ENCODE measurements at regions not wholly inside any gene's neighbourhood (a gene's known extent, or its start where the extent isn't known, plus 50 kb on each side); places are given as distances from the start of the nearest gene placed in this dataset.

DNA sequence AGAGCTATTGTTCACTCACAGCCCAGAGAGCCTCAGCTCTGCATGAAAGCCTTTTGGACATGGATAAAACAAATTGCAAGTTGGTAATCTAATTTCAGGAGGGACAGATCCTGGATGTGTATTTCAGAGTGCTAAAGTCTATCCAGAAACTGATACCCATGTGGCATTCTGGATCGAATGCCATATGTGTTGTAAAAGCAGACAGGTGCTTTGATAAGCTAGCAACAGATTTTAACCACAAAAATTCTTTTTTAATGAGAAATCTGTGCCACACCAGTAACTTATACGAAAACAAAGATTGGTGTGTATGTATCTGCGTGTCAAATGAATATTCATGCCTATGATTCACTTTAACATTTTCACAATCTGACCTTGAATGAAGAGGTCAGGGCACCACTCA is 936.6 kb upstream of the MAP3K7 start:
- WGBS, 3 donors: 35 to 55% (median 37%) methylated on average over 3 of the region's 3 CpGs
- no peak overlapping the region for H3K4me3 ChIP-seq
- H3K27me3 ChIP-seq (ENCODE audit: insufficient read depth in 3 of 3, low read length in 2 of 3): no peaks in the 10 kb centered on the region
- H3K27ac ChIP-seq: no peak overlapping the region
- DNase-seq (no peak), ATAC-seq (no peak)
- intact Hi-C loops (cut with DNase I): no loop called here
- no peaks in the 10 kb centered on the region for H3K36me3 ChIP-seq (ENCODE audit: insufficient read depth in 1 of 2, low read depth in 1 of 2)
- H3K4me1 ChIP-seq: no peaks in the 10 kb centered on the region
- TF ChIP-seq, protein P1, sequence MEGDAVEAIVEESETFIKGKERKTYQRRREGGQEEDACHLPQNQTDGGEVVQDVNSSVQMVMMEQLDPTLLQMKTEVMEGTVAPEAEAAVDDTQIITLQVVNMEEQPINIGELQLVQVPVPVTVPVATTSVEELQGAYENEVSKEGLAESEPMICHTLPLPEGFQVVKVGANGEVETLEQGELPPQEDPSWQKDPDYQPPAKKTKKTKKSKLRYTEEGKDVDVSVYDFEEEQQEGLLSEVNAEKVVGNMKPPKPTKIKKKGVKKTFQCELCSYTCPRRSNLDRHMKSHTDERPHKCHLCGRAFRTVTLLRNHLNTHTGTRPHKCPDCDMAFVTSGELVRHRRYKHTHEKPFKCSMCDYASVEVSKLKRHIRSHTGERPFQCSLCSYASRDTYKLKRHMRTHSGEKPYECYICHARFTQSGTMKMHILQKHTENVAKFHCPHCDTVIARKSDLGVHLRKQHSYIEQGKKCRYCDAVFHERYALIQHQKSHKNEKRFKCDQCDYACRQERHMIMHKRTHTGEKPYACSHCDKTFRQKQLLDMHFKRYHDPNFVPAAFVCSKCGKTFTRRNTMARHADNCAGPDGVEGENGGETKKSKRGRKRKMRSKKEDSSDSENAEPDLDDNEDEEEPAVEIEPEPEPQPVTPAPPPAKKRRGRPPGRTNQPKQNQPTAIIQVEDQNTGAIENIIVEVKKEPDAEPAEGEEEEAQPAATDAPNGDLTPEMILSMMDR (IDR thresholded peaks at IDR 0.05): no peak
- no peaks in the 10 kb centered on the region for H3K9me3 ChIP-seq

DNA sequence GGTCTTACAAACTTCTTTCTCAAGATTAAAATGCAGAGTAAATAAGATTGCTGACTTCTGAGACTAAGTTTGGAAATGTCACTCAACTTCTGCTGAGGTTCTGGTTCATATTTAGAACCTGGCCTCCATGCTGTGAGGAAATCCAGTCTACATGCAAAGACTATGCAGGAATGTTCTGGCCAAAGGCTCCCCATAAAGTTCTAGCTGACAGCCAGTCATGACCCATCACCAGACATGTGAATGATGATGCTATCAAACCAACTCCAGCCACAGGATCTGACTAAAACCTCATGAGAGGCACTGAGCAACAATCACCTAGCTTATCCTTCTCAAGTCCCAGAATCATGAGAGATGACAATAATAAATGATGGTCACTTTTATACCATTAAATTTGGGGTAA is 935.1 kb upstream of the MAP3K7 start:
- H3K9me3 ChIP-seq: no peaks in the 10 kb centered on the region
- no peak overlapping the region for H3K27ac ChIP-seq
- no peaks in the 10 kb centered on the region for H3K36me3 ChIP-seq (ENCODE audit: insufficient read depth in 1 of 2, low read depth in 1 of 2)
- ATAC-seq (no peak), DNase-seq (no peak)
- TF ChIP-seq, protein P1 (IDR thresholded peaks at IDR 0.05): no peak
- no peaks in the 10 kb centered on the region for H3K4me1 ChIP-seq
- H3K4me3 ChIP-seq: no peak overlapping the region
- H3K27me3 ChIP-seq (ENCODE audit: insufficient read depth in 3 of 3, low read length in 2 of 3): no peaks in the 10 kb centered on the region
- intact Hi-C loops (cut with DNase I): no loop called here

DNA sequence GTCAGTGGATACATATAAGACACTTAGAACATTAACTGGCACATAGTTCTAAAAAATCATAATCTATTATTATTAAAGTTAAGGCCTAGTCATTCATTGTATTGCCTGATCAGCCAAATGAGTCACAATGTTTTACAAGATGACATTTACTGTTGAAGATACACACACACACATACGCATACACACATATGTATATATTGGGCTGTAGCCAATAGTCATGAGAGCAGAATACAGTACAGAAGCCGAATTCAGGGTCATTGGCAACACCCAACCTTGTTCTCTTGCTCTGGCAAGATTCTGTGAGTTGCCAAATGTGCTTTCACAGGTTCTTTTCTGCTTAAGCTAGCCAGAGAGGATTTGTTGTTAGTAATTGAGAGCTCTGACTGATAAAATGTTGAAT is 922.8 kb upstream of the MAP3K7 start:
- Histone ChIP-seq H3K27ac (no peak overlapping the region), H3K4me3 (no peak overlapping the region), H3K9me3 (no peaks in the 10 kb centered on the region), H3K36me3 (ENCODE audit: insufficient read depth in 1 of 2, low read depth in 1 of 2) (no peaks in the 10 kb centered on the region), H3K4me1 (no peaks in the 10 kb centered on the region), H3K27me3 (ENCODE audit: insufficient read depth in 3 of 3, low read length in 2 of 3) (no peaks in the 10 kb centered on the region)
- ATAC-seq (no peak), DNase-seq (no peak)
- TF ChIP-seq, protein P1 (IDR thresholded peaks at IDR 0.05): no peak
- 77 to 84% (median 82%) methylated on average over 2 of the region's 2 CpGs for WGBS, 3 donors
- intact Hi-C loops (cut with DNase I): no loop called here

DNA sequence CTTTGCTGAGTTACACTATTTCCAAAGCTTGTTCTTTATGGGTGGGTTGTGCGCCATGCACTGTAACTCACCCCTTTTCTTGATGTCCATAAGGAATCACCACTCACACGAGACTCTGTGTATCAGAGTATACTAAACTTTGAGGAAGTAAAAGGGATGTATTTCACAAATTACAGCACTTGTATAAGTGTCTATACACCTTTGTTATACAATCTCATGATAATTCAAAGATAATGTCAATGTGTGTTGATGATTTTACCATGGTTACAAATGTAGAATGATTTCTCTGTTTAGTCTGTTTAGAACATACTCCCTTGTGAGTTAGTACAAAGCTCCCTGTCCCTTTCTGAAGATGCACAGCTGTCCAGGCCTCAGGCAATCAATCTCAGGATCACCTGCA is 922.2 kb upstream of the MAP3K7 start:
- ATAC-seq (no peak), DNase-seq (no peak)
- H3K27ac ChIP-seq: no peak overlapping the region
- no peaks in the 10 kb centered on the region for H3K27me3 ChIP-seq (ENCODE audit: insufficient read depth in 3 of 3, low read length in 2 of 3)
- TF ChIP-seq, protein P1 (IDR thresholded peaks at IDR 0.05): no peak
- no peaks in the 10 kb centered on the region for H3K9me3 ChIP-seq
- no peak overlapping the region for H3K4me3 ChIP-seq
- WGBS, 3 donors: 91 to 92% (median 92%) methylated on average over 2 of the region's 2 CpGs
- no peaks in the 10 kb centered on the region for H3K4me1 ChIP-seq
- no peaks in the 10 kb centered on the region for H3K36me3 ChIP-seq (ENCODE audit: insufficient read depth in 1 of 2, low read depth in 1 of 2)
- intact Hi-C loops (cut with DNase I): no loop called here

DNA sequence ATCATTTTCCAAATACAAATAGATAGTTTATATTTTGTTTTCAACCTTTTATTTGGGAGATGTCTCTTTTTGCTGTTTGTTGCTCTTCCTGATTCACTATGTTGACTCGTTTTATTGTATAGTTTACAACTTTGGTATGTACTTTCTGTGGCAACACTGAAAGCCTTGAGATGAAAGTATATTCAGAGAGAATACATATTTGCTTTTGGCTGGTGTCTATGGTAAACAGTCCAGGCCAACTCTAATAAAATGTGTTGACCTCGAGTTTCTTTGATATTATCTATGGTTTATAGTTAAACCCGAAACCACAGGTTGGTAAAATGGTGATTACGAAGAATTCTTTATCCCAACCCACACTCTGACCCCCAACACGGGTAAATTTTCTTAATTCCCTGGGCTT is 919.6 kb upstream of the MAP3K7 start:
- TF ChIP-seq, protein P1 (IDR thresholded peaks at IDR 0.05): no peak
- ATAC-seq: no peak
- WGBS, 3 donors: 65 to 86% (median 77%) methylated on average over 5 of the region's 5 CpGs
- H3K4me3 ChIP-seq: no peak overlapping the region
- no peak for DNase-seq
- H3K4me1 ChIP-seq: no peaks in the 10 kb centered on the region
- no peaks in the 10 kb centered on the region for H3K36me3 ChIP-seq (ENCODE audit: insufficient read depth in 1 of 2, low read depth in 1 of 2)
- no peak overlapping the region for H3K27ac ChIP-seq
- intact Hi-C loops (cut with DNase I): no loop called here
- H3K27me3 ChIP-seq (ENCODE audit: insufficient read depth in 3 of 3, low read length in 2 of 3): no peaks in the 10 kb centered on the region
- no peaks in the 10 kb centered on the region for H3K9me3 ChIP-seq
